Skin of body (tissue), 1 donor: ENCODE measurements at regions not wholly inside any gene's neighbourhood (a gene's known extent, or its start where the extent isn't known, plus 50 kb on each side); places are given as distances from the start of the nearest gene placed in this dataset.
"Not testable (repeated sequence)": the region's sequence is repeated elsewhere in the genome, so short reads cannot be mapped to it uniquely, and the experiment has no call there.

Experiments
- DNase-seq: peaks from one replicate; lab custom pipeline; 2025; lab: John Stamatoyannopoulos, UW

- DNase-seq, result no peak
These were observed 695.5 kb downstream of the NYAP2 start for GRCh38 chr2:226095058-226095457.

DNA sequence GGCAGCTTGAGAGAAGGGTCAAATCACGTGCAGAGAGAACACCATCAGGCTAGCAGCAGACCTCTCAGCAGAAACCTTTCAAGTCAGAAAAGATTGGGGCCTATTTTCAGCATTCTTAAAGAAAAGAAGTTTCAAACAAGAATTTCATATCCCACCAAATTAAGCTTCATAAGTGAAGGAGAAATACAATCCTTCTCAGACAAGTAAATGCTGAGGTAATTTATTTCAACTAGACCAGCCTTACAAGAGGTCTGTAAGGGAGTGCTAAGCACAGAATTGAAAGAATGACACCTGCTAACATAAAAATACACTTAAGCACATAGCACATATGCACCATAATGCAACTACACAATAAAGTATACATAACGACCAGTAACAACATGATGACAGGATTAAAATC is 693.9 kb downstream of the NYAP2 start:
- DNase-seq, result no peak

DNA sequence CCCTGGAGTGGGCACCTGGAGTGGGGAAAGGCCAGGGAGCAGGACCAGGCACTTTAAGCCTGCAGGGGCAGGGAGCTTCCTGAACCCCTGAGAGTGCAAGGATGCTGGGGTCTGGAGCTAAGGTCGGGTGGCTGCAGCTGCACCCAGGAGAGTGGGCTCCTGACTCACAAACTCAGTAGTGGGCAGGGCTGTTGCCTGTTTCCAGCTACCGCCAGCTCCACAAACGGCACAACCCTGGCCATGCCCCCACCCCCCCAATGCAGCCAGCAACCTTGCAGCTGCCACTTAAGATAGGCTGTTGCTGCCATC is 688.8 kb downstream of the NYAP2 start:
- DNase-seq, result no peak

GRCh38 chr2:226087505-226088365 is 688.2 kb downstream of the NYAP2 start:
- no peak for DNase-seq

DNA sequence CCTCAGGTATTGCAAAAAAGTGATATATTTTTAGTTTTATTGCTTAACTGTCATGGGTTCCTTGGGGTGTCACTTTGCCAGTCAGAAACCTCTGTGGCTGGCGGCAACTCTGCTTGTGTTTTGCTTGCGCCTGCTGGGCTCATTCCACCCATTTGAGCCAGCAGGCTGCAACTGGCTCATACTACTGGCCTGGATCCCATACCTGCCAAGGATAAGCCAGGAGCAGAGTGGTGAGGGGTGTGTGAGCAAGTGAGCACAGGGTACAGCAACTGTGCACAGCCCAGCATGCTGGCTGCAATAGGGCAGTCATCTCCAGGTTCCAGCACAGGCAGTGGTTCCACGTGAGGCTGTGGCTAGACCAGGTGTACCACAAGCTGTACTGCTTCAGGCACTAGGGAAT is 687.5 kb downstream of the NYAP2 start:
- DNase-seq, result no peak

DNA sequence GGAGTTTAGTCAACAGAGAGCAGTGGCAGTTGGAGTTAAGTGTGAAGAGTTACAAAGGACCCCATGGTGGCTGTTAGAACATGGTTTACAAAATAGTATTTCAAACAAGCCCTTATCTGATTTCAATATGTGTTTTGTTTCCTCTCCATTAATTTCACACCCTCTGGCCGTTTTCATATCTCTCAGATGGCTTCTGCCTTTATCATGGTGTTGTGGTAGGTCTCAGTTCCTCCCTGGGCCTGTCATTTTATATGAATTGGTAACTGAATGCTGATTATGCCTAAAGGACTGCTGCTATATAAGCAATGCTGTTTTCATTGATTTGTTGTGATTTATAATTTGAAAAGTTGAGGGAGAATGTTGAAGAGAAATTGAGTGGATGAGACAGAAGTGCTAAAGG is 686.7 kb downstream of the NYAP2 start:
- DNase-seq, result no peak

DNA sequence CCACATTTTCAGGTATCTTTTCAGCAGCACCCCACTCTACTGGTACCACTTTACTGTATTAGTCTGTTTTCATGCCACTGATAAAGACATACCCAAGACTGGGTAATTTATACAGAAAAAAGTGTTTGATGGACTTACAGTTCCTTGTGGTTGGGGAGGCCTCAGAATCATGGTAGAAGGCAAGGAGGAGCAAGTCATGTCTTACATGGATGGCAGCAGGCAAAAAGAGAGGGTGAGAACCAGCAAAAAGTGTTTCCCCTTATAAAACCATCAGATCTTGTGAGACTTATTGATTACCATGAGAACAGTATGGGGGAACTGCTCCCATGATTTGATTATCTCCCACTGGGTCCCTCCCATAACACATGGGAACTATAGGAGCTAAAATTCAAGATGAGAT is 685.9 kb downstream of the NYAP2 start:
- not testable (repeated sequence) for DNase-seq

GRCh38 chr2:226080334-226080733 is 680.8 kb downstream of the NYAP2 start:
- no peak for DNase-seq

GRCh38 chr2:226079671-226080181 is 680.2 kb downstream of the NYAP2 start:
- DNase-seq, result peak; percentile 63

DNA sequence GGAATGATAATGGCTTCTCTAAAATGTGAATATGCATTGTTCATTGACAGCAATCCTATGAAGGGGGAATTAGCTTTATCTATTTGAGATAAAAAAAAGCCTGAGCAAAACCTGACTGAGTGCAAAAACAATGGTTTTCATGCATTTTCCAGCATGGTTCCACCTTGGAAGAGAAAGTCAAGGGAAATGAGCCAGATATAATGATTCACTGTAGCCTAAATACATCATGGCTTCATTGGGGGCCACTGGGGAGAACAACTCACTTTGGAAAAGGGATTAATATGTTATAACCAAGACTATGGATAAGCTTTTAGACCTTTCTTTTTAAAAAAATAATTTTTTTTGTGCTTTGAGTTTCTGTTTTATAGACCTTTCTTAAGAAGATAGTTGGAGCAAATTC is 679.7 kb downstream of the NYAP2 start:
- peak; percentile 24 for DNase-seq

- DNase-seq, result no peak
These were observed 679.2 kb downstream of the NYAP2 start for GRCh38 chr2:226078666-226079065.

DNA sequence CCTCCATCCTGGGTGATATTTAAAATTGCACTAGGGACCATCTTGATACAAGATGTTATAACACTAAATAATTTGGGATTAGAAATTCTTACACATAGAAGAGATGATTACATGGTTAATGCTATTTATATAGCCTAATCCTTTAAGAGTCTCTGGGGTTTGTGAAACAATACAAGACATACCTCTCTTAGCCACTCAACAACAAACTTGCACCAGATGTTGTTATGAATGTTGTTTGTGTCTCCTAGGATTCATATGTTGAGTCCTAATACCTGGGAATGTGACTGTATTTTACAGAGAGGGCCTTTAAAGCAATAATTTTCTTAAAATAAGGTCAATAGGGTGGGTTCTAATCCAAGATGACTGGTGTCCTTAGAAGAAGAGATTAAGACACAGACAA is 678.3 kb downstream of the NYAP2 start:
- DNase-seq, result peak; percentile 79

DNA sequence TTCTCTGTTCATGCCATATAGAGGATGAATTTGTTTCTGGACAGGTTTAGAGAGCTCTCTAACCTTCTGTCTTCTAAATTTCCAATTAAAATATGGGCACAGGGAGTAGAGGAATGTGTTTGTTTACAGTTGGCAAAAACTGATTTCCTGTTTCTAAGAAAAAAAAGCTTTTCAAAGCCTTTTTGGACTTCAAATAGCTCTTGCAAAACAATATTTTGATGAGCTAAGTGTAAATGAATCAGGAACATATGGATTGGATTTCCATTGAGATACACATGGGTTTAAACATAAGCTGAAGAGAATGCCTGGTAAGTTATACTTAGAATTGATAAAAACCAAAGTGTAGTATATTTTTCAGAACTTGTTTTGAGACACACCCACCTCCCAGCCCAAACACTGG is 677.5 kb downstream of the NYAP2 start:
- peak; percentile 90 for DNase-seq

GRCh38 chr2:226076529-226076928 is 677.0 kb downstream of the NYAP2 start:
- DNase-seq, result no peak

GRCh38 chr2:226074391-226074790 is 674.9 kb downstream of the NYAP2 start:
- DNase-seq, result no peak

- peak; percentile 3 for DNase-seq
These were observed 674.1 kb downstream of the NYAP2 start for GRCh38 chr2:226073496-226074160.

- no peak for DNase-seq
These were observed 667.4 kb downstream of the NYAP2 start for GRCh38 chr2:226066873-226067272.

DNA sequence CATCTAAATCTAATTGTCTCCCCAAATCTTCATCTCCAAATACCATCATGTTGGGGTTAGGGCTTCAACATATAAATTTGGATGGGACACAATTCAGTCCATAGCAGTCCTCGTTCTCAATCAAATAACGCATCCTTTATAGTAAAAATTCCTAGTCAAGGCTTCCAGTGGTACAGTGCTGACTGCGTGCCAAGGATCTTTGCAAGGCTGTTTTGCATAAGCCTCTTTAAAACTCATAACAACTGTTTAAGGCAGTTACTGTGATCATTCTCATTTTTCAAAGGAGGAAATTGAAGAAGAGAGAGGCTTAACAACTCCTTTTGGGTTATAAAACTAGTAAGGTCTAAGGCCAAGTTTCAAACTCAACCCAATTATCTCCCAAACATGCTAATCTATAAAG is 666.9 kb downstream of the NYAP2 start:
- peak; percentile 22 for DNase-seq

DNA sequence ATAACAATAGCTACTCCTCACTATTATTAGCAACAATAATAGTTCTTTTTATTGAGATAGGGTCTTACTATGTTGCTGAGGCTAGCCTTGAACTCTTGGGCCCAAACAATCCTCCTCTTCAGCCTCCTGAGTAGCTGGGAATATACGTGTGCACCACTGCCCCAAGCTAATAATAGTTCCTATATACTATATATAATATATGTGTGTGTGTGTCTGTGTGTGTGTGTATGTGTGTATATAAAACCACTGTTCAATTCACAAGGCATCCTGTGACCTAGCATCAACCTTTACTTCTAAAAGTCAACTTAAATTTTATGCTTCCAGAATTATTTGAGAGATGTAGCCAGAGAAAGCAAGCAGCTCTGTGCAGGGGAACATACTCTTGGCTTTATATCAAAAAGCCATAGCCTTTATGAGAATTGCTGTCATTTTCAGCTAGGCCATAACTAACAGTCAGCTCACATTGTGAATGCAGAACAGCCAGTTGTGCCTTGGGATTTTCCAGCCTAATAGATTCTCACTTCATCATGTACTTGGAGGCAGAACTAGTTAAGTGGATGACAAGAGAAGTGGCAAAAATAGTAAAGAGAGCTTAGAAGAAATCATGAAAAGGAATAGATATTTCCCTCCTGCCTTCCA is 665.5 kb downstream of the NYAP2 start:
- peak; percentile 33 for DNase-seq

DNA sequence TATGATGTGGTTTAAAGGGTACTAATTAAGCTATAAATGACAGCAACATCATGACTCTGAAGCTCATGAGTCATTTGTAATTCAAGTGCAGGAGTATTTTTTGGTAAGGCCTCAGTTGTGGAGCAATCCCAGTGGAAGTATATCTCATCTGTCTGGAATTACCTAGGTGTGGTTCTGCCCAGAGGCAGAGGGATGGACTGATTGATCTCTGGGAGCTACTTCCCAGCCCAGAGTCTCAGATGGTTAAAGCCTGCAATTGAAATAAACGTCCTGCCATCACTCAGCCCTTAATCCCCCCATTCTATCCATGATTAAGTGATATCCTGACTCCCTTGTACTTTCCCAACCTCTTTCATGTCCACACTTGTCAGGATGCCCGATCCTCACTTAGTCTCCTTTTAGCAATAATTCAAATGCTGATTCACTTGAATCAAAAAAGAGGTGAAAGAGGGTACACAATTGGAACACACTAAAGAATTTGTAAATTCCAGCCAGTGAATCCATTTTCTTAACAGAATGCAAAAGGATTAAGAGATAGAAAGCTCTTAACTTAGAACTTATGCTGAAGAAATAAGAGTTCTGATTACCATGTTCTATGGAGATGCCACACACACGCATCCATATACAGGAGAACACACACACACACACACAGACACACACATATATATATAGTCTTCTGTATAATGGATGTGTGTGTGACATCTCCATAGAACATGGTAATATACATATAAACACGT is 664.4 kb downstream of the NYAP2 start:
- DNase-seq, result no peak

- no peak for DNase-seq
These were observed 660.6 kb downstream of the NYAP2 start for GRCh38 chr2:226059961-226060627.
